ENCODE measurements at regions not wholly inside any gene's neighbourhood (a gene's known extent, or its start where the extent isn't known, plus 50 kb on each side); places are given as distances from the start of the nearest gene placed in this dataset.

DNA sequence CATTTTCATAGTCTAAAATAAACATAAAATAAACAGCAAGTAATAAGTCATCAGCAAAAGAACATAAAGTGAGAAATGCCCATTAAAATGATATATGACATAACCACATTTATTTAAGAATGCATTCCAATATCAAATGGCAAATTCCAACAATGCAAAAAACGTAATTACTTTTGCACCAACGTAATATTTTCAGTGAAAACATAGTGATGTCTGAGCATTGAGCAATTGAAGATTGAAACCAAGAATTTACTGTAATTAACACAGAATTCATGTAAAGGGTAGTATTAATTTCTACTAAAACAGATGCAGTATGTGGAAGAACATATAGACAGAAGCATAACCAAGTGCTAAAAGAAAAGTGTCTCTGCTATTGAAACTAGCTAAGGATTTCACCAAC, 123.0 kb upstream of the TNS3 start:
- in situ Hi-C loops (cut with HindIII; ENCODE audit: extremely low pct_ligation_motif_present, low pct_unique_long_range_greater_than_20kb) (no loop called here), intact Hi-C loops (cut with micrococcal nuclease; ENCODE audit: unreplicated experiment) (no loop called here)
- Histone ChIP-seq H3K36me3 (replicated peaks in 1 of 2; ENCODE audit: control insufficient read depth in 1 of 2, insufficient read depth in 2 of 2, low read length in 2 of 2) (no peaks in the 10 kb centered on the region), H4K20me1 (ENCODE audit: insufficient read depth, low read length) (no peaks in the 10 kb centered on the region), H2AFZ (ENCODE audit: low read length) (no peak overlapping the region), H3K4me1 (ENCODE audit: insufficient read depth, low read length) (peaks cover 6% of the 10 kb centered on the region; the same call in 1 of the 2 replicates), H3K27me3 (ENCODE audit: control insufficient read depth in 1 of 2, insufficient read depth in 2 of 2, low read length in 2 of 2) (no peaks in the 10 kb centered on the region), H3K9me3 (ENCODE audit: low read length) (no peaks in the 10 kb centered on the region), H3K79me2 (ENCODE audit: insufficient read depth, low read length) (no peaks in the 10 kb centered on the region), H3K27ac (ENCODE audit: extremely low read length, insufficient read depth, low read length) (no peak overlapping the region), H3K9ac (ENCODE audit: insufficient read depth, low read depth, low read length) (no peak overlapping the region), H3K4me2 (ENCODE audit: low read depth, low read length) (no peak overlapping the region), H3K4me3 (replicated peaks in 1 of 3; ENCODE audit: insufficient read depth in 1 of 3, low read depth in 2 of 3, low read length in 3 of 3) (no peak overlapping the region)
- no peak for TF ChIP-seq ZNF616 (CRISPR knock-in tag; IDR thresholded peaks at IDR 0.05; ENCODE audit: low read depth)
- peak; percentile 42; the same call in 1 of the 2 replicates for TF ChIP-seq ZBTB40 (IDR thresholded peaks at IDR 0.05)
- TF ChIP-seq ZBTB40 (CRISPR knock-in tag; IDR thresholded peaks at IDR 0.05): no peak
- ChIA-PET CTCF (ENCODE audit: low intra/inter-chr PET ratio, low total read pairs) (no interaction called here), POLR2A (no interaction called here)
- BruUV-seq (replicated peaks): no TSS peak
- no peak for DNase-seq (ENCODE audit: low spot score)
- 34% methylated on average over 2 of the region's 2 CpGs for WGBS (ENCODE audit: low lambda C conversion rate)
- ATAC-seq: no peak
- FAIRE-seq: no peak

All from HepG2 (cell line).